Neural crest cell (in vitro differentiated cells): ENCODE measurements at regions not wholly inside any gene's neighbourhood (a gene's known extent, or its start where the extent isn't known, plus 50 kb on each side); places are given as distances from the start of the nearest gene placed in this dataset.

Experiments
- DNase-seq: peaks from one replicate; pipeline ENCODE4 v3.0.0; 2021; ENCODE audit warnings: low read depth, mixed read lengths, low spot score
- H3K27ac Mint-ChIP-seq: one replicate; pipeline ENCODE4 v1.8.0; 2021; ENCODE audit warnings: mild to moderate bottlenecking, mixed read lengths; ENCODE audit not compliant: unreplicated experiment
- H3K27me3 Mint-ChIP-seq: 2 replicates; pipeline ENCODE4 v1.8.0; 2021; ENCODE audit warnings: low read depth, mild to moderate bottlenecking, mixed read lengths
- H3K36me3 Mint-ChIP-seq: 2 replicates; pipeline ENCODE4 v1.8.0; 2021; ENCODE audit warnings: low read depth, mild to moderate bottlenecking, mixed read lengths
- H3K4me1 Mint-ChIP-seq: 2 replicates; pipeline ENCODE4 v1.8.0; 2021; ENCODE audit warnings: mixed read lengths
- H3K4me3 Mint-ChIP-seq: one replicate; pipeline ENCODE4 v1.8.0; 2021; ENCODE audit warnings: mild to moderate bottlenecking, mixed read lengths
- H3K9me3 Mint-ChIP-seq: 2 replicates; pipeline ENCODE4 v1.8.0; 2021; ENCODE audit warnings: mixed read lengths
- CTCF ChIP-seq: fragments of 200-600 bp; sonication (generic); conservative IDR thresholded peaks from 2 replicates; pipeline ENCODE4 v1.5.0; 2021; ENCODE audit warnings: antibody characterized with exemption, mild to moderate bottlenecking

GRCh38 chr2:225124311-225125017 lies 82.2 kb upstream of the DOCK10 start:
- peaks cover 4% of the 10 kb centered on the region for H3K36me3 Mint-ChIP-seq
- H3K4me1 Mint-ChIP-seq = peaks cover 3% of the 10 kb centered on the region
- TF ChIP-seq CTCF = no peak
- DNase-seq = no peak
- no peaks in the 10 kb centered on the region for H3K27me3 Mint-ChIP-seq
- H3K9me3 Mint-ChIP-seq = peaks cover 14% of the 10 kb centered on the region
- no peak overlapping the region for H3K4me3 Mint-ChIP-seq
- no peak overlapping the region for H3K27ac Mint-ChIP-seq

- Mint-ChIP-seq H3K36me3 (peaks cover 3% of the 10 kb centered on the region), H3K4me1 (peaks cover 3% of the 10 kb centered on the region), H3K27me3 (no peaks in the 10 kb centered on the region), H3K4me3 (no peak overlapping the region), H3K9me3 (peaks cover 12% of the 10 kb centered on the region), H3K27ac (no peak overlapping the region)
- peak; percentile 29 for DNase-seq
- TF ChIP-seq CTCF = peak; percentile 77
These were observed 80.6 kb upstream of the DOCK10 start for GRCh38 chr2:225122583-225123486.

GRCh38 chr2:225122007-225122406 lies 79.7 kb upstream of the DOCK10 start:
- no peak for DNase-seq

GRCh38 chr2:225120186-225120585 lies 77.9 kb upstream of the DOCK10 start:
- H3K4me3 Mint-ChIP-seq = no peak overlapping the region
- no peaks in the 10 kb centered on the region for H3K36me3 Mint-ChIP-seq
- no peak for TF ChIP-seq CTCF
- H3K27me3 Mint-ChIP-seq = no peaks in the 10 kb centered on the region
- DNase-seq = no peak
- no peak overlapping the region for H3K27ac Mint-ChIP-seq
- no peaks in the 10 kb centered on the region for H3K9me3 Mint-ChIP-seq
- H3K4me1 Mint-ChIP-seq = peaks cover 3% of the 10 kb centered on the region

More at GRCh38 chr2:225122007-225122406, 79.7 kb upstream of the DOCK10 start:
- Mint-ChIP-seq H3K27ac (no peak overlapping the region), H3K9me3 (peaks cover 5% of the 10 kb centered on the region), H3K27me3 (no peaks in the 10 kb centered on the region), H3K4me3 (no peak overlapping the region), H3K36me3 (no peaks in the 10 kb centered on the region), H3K4me1 (peaks cover 3% of the 10 kb centered on the region)
- no peak for TF ChIP-seq CTCF

GRCh38 chr2:225117051-225117716 lies 74.9 kb upstream of the DOCK10 start:
- no peak for TF ChIP-seq CTCF
- H3K27me3 Mint-ChIP-seq = no peaks in the 10 kb centered on the region
- no peaks in the 10 kb centered on the region for H3K36me3 Mint-ChIP-seq
- DNase-seq = no peak
- peaks cover 21% of the 10 kb centered on the region for H3K4me1 Mint-ChIP-seq
- H3K4me3 Mint-ChIP-seq = no peak overlapping the region
- H3K27ac Mint-ChIP-seq = no peak overlapping the region
- H3K9me3 Mint-ChIP-seq = no peaks in the 10 kb centered on the region
